ENCODE measurements at regions not wholly inside any gene's neighbourhood (a gene's known extent, or its start where the extent isn't known, plus 50 kb on each side); places are given as distances from the start of the nearest gene placed in this dataset.
"Not testable (repeated sequence)": the region's sequence is repeated elsewhere in the genome, so short reads cannot be mapped to it uniquely, and the experiment has no call there.

DNA sequence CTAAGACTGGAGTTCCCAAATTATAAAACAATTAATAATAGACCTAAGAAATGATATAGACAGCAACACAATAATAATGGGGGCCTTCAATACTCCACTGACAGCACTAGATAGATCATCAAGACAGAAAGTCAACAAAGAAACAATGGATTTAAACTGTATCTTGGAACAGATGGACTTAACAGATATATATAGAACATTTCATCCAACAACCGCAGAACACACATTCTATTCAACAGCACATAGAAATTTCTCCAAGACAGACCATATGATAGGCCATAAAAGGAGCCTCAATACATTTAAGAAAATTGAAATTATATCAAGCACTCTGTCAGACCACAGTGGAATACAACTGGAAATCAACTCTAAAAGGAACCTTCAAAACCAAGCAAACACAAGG is 80.1 kb upstream of the LMNTD1 start:
- H4K20me1 ChIP-seq (ENCODE audit: low read length); H3K27me3 ChIP-seq (ENCODE audit: low read length); H3K4me2 ChIP-seq (ENCODE audit: low read length); H3K79me2 ChIP-seq (ENCODE audit: low read length); H3K4me1 ChIP-seq (ENCODE audit: insufficient read depth, low read length); POLR2A ChIA-PET (ENCODE audit: unreplicated experiment); ATAC-seq; BruUV-seq (replicated peaks); H3K27ac ChIP-seq (ENCODE audit: low read length); H3K9ac ChIP-seq (ENCODE audit: low read length); H2AFZ ChIP-seq (ENCODE audit: low read length); H3K36me3 ChIP-seq (ENCODE audit: low read depth, low read length); CTCF ChIA-PET; intact Hi-C loops (cut with micrococcal nuclease); H3K9me2 ChIP-seq (replicated peaks; ENCODE audit: low read length); H3K9me3 ChIP-seq (ENCODE audit: low read length); H3F3A ChIP-seq (ENCODE audit: low read length, unreplicated experiment); H3K4me3 ChIP-seq (ENCODE audit: low read length); DNase-seq: not testable (repeated sequence)

DNA sequence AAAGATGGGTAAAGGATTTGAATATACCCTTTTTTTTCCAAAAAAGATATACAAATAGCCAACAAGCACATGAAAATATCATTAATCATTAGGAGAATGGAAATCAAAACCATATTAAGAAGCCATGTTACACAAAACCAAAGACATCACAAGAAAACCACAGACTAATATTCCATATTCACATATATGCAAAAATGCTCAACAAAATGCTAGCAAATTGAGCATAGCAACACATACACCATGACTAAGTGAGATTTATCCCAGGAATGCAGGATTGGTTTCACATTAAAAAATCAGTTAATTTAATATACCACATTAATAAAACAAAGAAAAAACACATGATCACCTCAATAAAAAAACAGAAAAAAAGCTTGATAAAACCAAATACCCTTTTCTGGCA is 84.7 kb upstream of the LMNTD1 start:
- TF ChIP-seq EZH2phosphoT487 (IDR thresholded peaks at IDR 0.05; ENCODE audit: borderline replicate concordance, low read length) (no peak), EZH2 (IDR thresholded peaks at IDR 0.05; ENCODE audit: low read length, unreplicated experiment) (no peak)
- TF ChIP-seq, protein P1, sequence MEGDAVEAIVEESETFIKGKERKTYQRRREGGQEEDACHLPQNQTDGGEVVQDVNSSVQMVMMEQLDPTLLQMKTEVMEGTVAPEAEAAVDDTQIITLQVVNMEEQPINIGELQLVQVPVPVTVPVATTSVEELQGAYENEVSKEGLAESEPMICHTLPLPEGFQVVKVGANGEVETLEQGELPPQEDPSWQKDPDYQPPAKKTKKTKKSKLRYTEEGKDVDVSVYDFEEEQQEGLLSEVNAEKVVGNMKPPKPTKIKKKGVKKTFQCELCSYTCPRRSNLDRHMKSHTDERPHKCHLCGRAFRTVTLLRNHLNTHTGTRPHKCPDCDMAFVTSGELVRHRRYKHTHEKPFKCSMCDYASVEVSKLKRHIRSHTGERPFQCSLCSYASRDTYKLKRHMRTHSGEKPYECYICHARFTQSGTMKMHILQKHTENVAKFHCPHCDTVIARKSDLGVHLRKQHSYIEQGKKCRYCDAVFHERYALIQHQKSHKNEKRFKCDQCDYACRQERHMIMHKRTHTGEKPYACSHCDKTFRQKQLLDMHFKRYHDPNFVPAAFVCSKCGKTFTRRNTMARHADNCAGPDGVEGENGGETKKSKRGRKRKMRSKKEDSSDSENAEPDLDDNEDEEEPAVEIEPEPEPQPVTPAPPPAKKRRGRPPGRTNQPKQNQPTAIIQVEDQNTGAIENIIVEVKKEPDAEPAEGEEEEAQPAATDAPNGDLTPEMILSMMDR (conservative IDR thresholded peaks at IDR 0.05; ENCODE audit: low read depth, low read length): no peak
- no peaks in the 10 kb centered on the region for H3F3A ChIP-seq (ENCODE audit: low read length, unreplicated experiment)
- no peak overlapping the region for H3K9ac ChIP-seq (ENCODE audit: low read length)
- H3K9me2 ChIP-seq (replicated peaks; ENCODE audit: low read length): no peaks in the 10 kb centered on the region
- ChIA-PET CTCF (no interaction called here), POLR2A (ENCODE audit: unreplicated experiment) (no interaction called here)
- intact Hi-C loops (cut with micrococcal nuclease): no loop called here
- no peak overlapping the region for H3K27ac ChIP-seq (ENCODE audit: low read length)
- no peak overlapping the region for H2AFZ ChIP-seq (ENCODE audit: low read length)
- no peaks in the 10 kb centered on the region for H3K9me3 ChIP-seq (ENCODE audit: low read length)
- DNase-seq (no peak), ATAC-seq (no peak)
- H3K79me2 ChIP-seq (ENCODE audit: low read length): no peaks in the 10 kb centered on the region
- H3K36me3 ChIP-seq (ENCODE audit: low read depth, low read length): no peaks in the 10 kb centered on the region
- no peak overlapping the region for H3K4me3 ChIP-seq (ENCODE audit: low read length)
- no TSS peak for BruUV-seq (replicated peaks)
- H4K20me1 ChIP-seq (ENCODE audit: low read length): no peaks in the 10 kb centered on the region
- H3K27me3 ChIP-seq (ENCODE audit: low read length): no peaks in the 10 kb centered on the region
- H3K4me1 ChIP-seq (ENCODE audit: insufficient read depth, low read length): no peaks in the 10 kb centered on the region
- no peak overlapping the region for H3K4me2 ChIP-seq (ENCODE audit: low read length)

DNA sequence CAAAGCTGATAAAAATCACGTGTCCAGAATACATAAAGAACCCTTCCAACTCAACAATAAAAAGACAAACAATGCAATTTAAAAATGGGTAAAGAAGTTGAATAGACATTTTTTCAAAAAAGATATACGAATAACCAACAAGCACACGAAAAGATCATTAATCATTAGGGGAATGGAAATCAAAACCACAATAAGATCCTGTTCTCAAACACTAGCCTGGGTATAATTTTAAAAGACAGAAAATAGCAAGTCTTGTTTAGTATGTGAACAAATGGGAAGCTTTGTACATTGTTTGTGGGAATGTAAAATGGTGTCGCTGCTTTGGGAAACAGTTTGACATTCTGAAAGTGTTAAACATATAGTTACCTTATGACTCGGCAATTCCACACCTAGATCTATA is 86.3 kb upstream of the LMNTD1 start:
- Histone ChIP-seq H3K27ac (ENCODE audit: low read length) (no peak overlapping the region), H2AFZ (ENCODE audit: low read length) (no peak overlapping the region), H3K4me3 (ENCODE audit: low read length) (no peak overlapping the region), H3K9ac (ENCODE audit: low read length) (no peak overlapping the region), H3K79me2 (ENCODE audit: low read length) (no peaks in the 10 kb centered on the region), H3F3A (ENCODE audit: low read length, unreplicated experiment) (no peaks in the 10 kb centered on the region), H3K27me3 (ENCODE audit: low read length) (no peaks in the 10 kb centered on the region), H3K36me3 (ENCODE audit: low read depth, low read length) (no peaks in the 10 kb centered on the region), H3K4me2 (ENCODE audit: low read length) (no peak overlapping the region), H4K20me1 (ENCODE audit: low read length) (no peaks in the 10 kb centered on the region), H3K9me3 (ENCODE audit: low read length) (no peaks in the 10 kb centered on the region), H3K4me1 (ENCODE audit: insufficient read depth, low read length) (no peaks in the 10 kb centered on the region), H3K9me2 (replicated peaks; ENCODE audit: low read length) (no peaks in the 10 kb centered on the region)
- POLR2A ChIA-PET (ENCODE audit: unreplicated experiment): no interaction called here
- CTCF ChIA-PET: no interaction called here
- intact Hi-C loops (cut with micrococcal nuclease): no loop called here
- ATAC-seq (no peak), DNase-seq (no peak)
- TF ChIP-seq, protein P1 (conservative IDR thresholded peaks at IDR 0.05; ENCODE audit: low read depth, low read length): no peak
- TF ChIP-seq EZH2 (IDR thresholded peaks at IDR 0.05; ENCODE audit: low read length, unreplicated experiment) (no peak), EZH2phosphoT487 (IDR thresholded peaks at IDR 0.05; ENCODE audit: borderline replicate concordance, low read length) (no peak)
- BruUV-seq (replicated peaks): no TSS peak
